Left renal cortex interstitium (tissue), 4 donors: ENCODE measurements at regions not wholly inside any gene's neighbourhood (a gene's known extent, or its start where the extent isn't known, plus 50 kb on each side); places are given as distances from the start of the nearest gene placed in this dataset.

ENCODE experiments used
- DNase-seq, 4 donors: peaks; one replicate each; pipeline ENCODE4 v3.0.0-alpha.2; 2013; ENCODE audit warnings: low read depth in 4 of 4, low spot score in 2 of 4, missing footprints in 1 of 4

DNA sequence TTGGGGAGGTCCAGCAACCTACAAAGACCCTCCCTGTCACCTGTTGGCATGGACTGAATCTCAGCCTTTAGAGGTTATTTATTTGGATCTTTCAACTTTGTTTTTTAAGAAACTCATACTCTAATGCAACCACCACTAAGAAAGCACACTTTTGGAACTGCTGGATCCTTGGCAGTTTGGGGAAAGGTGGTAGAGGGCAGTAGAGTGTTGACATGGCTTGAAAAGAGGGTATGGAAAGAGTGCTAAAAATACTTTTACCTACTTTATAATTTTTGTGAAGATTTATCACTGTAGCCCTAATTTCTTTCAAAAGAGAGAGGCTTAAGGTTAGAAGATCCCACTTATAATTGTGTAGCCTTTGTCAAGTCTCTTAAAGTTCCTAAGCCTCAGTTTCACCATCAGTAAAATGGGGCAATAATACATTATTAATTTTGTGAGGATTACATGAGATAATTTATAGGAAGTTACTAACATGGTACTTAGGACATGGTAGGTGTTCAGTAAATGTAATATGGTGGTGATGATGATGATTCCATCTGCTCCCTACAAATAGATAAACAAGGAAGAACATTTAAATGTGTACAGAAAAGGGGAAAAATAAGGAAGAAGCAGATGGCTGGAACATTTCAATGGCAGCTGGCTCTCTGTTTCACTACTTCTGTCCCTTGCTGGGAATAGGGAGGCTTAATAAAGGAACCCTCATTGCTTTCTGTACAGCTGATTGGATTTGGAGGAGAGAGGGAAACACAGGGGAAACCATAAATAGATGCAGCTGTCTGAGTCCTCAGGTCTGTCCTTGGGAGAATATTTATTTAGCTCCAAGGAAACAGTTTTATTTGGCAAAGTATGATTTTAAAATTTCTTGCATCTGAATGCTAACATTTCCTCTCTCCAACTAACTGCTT lies 208.4 kb upstream of the ADAMTS9 start:
- no peak for DNase-seq

DNA sequence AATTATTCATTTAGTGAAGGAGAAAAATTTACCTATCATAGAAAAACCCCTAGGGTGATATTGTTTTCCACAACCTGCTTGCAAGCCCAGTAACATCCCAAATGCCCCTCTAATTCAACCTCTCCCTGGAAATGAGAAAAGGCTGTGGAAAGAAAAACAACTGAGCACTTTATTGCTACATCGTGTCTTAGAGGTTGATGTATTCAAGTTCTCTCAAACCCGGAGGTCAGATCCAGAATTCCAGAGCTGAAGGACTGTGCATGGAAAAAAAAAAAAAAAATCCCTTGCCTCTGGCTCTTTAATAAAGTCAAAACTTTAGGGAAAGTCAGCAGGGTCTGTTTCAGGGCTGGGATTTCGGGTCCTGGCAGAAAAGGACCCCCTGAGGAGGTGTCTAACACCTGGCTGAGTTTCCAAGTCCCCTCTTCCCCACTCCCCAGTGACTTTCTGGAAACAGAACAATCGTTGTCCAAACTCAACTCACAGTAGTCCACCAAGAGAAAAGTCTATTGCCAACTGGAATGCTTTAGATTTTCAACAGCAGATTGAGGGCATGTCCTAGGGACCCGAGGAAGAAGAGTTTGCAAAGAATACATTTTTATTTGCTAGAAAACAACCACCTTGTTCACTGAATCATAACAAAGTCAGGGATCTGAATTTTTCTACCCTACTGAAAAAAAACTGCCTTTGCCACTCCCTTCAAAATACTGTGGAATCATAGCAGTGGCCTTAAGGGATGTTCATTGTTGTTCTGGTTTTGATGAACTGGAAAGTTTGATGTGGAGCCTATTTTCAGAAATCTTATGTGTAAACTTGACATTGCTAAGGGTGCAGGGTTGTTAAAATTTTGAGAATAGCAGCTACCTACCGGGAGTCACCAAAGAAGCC lies 207.5 kb upstream of the ADAMTS9 start:
- no peak for DNase-seq

DNA sequence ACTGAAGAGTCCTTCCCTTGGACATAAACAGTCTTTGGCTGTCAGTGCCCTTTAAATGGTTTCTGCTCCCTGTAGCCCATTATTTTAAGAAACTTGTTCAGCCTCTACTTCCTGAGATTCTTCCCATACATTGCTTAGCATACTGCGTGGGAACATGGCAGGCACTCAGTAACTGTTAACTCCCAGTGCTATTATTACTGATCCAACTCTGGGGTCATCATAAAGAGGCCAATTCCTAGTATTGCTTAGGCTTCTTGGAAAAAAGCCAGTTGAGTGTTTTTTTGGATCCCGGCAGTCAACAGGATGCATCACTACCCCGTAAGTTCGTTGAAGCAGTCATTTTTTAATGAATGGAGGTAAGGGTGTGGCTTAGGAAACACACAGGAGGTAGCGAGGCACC lies 206.2 kb upstream of the ADAMTS9 start:
- DNase-seq, result no peak

DNA sequence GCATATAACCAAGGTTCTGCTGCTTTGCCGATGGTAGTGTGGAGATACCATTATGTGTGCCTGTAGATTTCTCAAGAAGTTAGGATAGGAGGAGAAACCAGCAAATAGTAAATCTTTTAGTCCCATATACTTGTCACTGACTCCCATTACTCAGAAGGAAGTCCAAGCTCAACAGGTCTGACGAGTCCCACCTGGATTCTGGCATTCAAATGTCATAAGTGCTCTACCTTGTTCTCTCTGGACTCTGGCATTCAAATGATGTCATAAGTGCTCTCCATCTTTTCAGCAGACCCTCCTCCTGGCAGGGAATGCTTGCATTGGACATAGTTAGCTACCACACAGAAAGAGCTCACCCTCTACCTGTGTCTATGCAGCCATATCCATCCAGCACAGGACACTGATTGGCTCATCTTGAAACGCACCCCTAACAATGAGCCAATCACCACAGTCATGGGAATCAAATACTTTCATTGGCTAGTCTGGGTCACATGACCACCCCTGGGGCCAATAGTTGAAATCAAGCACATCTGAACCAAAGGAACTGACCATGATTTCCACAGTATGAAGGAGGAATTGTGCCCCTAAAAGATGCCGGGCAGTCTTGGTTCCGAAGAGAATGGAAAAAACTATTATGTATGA lies 205.0 kb upstream of the ADAMTS9 start:
- DNase-seq, result no peak

DNA sequence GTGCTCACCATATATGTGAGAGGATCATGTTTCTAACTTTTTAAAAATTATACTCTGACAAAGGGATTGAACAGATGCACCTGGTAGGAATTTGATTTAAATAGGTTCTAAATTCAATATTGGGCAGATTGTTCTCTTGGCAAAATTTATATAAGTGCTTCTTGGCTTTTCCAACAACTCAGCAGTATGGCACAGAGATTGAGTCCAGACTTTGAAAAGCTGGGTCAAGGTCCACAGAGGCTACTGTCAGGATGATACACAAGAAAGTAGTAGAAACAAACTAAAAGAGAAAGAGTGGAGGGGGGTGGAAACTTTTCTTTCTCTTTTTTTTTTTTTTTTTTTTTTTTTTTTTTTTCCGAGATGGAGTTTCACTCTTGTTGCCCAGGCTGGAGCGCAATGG lies 203.2 kb upstream of the ADAMTS9 start:
- DNase-seq, result no peak

DNA sequence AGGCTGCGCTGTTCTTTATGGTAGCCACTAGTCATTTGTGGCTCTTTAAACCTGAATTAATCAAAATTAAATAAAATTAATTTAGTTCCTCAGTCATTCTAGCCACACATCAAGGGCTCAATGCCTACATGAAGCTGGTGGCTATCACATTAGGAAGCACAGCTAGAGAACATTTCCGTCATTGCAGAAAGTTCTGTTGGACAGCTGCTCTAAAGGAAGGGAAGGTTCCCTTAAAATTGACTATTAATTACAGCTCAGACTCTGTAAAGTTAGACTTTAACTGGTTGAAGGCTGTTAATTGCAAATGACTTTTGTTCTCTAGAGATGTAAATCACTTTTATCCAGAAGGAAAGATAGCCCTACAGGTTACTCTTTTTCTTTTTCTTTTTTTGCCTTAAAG lies 202.7 kb upstream of the ADAMTS9 start:
- no peak for DNase-seq

DNA sequence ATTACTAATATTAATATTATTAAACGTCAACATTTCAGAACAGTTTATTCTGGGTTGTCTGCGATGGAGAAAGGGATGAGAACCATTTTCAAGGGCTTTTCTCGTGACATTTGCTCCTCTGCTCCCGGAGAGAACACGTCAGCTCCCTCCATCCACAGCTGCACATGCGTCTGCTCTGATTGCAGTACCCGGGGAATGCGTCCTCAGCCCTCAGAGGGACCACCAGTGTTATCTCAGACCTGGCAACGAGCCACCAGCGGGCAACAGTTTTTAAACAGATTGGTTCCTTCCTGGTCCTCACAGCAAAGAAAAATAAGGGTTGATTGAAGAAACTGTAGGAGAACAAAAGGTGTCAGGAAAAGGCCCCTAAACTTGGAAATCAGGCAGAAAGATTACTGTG lies 202.2 kb upstream of the ADAMTS9 start:
- no peak for DNase-seq

DNA sequence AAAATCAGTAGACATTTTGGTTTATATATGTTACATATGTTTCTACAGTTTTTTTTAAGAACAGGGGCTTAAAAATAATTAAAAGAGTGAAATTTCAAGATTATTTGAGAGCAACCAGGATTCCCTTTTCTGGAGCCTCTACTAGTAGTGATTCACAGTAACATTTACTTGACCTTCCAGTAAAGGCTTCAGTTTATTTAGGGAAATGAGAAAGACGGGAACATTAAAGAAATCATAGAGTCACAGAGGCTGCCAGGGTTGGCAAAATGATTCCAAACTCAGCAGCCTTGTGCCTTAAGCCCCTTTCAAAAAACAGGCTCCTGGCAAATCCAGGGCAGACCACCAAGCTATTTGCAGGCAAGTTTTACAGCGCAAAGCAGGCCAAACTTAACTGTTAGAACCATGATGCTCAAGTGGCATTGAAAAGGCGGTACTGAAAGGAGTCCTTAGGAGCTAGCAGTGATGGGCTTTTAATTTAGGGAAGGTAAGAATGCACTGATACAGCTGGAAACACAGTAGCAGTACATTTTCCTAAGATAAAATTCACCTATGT lies 201.1 kb upstream of the ADAMTS9 start:
- no peak for DNase-seq

DNA sequence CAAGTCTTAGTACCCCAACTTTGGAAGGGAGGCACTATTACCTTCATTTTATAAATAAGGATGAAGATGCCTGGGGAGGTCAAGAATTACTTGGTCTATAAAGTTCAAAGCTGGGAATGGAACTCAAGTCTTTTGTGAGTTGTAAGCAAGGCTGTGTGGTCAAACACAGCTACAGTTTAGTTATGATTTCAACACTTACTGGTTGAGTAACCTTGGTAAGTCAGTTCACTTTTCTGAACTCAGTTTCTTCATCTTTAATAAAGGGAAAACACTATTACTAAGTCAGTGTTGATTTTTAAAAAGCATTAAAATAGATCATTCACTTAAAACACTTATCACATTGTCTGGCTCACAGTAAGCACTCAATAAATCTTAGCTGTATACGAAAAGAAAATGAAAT lies 200.4 kb upstream of the ADAMTS9 start:
- no peak for DNase-seq

DNA sequence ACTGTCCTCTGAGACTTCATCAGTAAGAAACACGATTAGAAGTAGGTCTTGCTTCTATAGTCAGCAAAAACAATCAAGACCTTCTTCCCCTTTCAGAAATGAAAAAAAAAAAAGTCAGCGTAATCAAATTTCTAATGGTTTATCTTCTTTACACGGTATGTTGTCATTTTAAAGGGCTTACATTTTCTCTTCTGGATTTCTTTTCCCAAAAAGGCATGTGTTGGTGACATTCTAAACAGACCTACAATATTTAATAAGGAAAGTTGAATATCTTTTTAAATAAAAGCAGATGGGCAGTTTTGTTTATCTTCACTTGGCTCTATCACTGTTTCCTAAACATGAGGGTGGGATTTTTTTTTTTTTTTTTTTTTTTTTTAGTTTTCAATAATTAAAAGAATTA lies 197.3 kb upstream of the ADAMTS9 start:
- DNase-seq, result no peak

DNA sequence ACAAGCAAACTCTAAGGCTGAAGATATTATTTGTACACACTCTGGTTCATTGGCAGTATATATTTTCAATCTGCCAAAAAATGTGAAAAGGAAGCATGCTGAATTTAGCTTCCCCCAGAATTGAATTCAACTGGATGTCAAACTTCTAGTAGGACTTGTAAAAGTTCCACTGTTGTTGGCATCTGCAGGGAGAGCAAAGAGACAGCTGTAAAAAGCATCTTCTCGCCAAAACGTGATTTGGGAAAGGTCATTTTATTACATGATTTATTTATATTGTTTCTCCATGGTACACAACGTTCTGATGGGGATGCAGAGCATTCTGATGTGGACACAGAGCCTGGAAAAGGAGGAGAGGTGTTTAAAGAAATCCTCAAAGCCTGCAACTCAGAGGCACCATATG lies 196.7 kb upstream of the ADAMTS9 start:
- DNase-seq, result no peak

DNA sequence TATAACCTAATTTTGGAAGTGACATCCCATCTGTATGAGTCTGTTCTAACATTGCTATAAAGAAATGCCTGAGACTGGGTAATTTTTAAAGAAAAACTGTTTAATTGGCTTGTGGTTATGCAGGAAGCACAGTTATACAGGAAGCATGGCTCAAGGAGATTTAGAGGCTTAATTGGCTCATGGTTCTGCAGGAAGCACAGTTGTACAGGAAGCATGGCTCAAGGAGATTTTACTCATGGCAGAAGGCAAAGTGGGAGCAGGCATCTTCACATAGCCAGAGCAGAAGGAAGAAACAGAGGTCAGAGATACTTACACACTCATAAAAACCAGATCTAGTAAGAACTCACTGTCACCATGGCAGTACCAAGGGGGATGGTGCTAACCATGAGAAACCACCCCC lies 193.1 kb upstream of the ADAMTS9 start:
- DNase-seq, result no peak

DNA sequence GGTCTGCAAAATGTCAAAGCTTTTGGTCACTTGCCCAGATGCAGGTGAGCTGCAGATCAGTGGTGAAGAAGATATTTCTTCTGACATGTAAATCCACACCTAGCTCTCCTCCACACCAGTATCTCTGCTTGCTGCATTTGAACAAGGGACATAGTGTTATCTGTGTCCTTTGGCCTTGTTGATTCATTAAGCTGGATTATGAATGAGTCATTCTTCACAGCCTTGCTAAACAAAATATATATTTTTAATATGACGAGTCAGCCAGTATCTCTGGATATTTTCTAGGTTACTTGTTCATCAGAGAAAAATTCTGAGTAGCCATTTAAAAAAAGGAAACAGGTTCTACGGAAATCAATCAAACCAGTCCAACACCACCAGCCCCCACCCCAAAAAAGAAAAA lies 190.6 kb upstream of the ADAMTS9 start:
- no peak for DNase-seq

DNA sequence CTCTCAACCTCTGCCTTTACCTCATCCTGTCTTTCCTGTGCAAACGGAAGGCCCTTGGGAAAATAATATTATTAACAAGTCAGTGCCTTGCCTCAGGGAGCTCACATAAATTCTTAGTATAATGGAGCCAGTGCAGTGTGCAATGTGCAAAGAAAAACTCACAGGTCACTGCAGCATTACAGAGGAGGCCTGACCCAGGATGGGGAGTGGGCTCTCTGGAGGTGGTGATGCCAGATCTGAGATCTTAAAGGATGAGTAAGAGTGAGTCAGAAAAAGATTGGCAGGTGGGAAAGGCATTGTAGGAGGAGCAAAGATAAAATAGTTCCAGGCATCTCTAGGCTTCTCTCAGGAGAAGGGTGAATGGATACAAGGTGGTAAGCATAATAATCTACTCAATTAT lies 185.6 kb upstream of the ADAMTS9 start:
- DNase-seq, result no peak

DNA sequence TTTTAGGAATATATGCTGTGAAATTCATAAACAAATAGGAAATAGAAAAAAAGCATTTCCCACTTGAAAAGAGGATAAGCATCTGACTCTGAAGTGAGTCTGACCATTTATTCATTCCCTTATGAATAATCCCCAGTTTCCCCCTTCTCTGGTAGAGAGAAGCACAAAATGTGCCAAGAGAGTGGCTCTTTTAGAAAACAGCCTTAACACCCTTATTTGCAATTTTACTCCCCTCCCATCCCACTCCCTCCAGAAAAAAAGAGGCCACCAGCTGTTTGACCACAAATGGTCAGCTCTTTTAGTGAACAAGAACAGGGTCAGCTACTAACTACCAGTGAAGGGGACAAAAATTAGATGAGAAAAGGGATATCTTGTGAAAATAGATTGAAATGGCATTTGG lies 184.5 kb upstream of the ADAMTS9 start:
- no peak for DNase-seq

DNA sequence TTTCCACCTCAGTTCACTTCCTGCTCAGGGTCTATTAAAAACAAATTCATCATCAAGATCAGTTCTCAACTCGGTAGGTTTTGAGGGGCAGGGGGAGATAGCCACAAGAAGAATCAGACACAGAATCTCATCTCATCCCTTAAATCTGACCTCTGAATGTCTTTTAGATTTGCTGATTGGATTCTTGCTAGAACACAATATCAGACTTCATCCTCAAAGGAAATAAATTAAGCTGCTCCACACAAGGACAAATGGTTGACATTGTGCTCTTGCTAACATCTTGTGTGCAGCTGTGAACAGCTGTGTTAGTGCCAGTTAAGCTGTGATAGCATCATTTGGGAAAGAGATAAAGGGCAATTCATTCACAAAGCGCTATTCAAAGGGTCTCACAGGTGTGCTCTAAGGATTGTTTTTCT lies 184.0 kb upstream of the ADAMTS9 start:
- DNase-seq, result no peak

DNA sequence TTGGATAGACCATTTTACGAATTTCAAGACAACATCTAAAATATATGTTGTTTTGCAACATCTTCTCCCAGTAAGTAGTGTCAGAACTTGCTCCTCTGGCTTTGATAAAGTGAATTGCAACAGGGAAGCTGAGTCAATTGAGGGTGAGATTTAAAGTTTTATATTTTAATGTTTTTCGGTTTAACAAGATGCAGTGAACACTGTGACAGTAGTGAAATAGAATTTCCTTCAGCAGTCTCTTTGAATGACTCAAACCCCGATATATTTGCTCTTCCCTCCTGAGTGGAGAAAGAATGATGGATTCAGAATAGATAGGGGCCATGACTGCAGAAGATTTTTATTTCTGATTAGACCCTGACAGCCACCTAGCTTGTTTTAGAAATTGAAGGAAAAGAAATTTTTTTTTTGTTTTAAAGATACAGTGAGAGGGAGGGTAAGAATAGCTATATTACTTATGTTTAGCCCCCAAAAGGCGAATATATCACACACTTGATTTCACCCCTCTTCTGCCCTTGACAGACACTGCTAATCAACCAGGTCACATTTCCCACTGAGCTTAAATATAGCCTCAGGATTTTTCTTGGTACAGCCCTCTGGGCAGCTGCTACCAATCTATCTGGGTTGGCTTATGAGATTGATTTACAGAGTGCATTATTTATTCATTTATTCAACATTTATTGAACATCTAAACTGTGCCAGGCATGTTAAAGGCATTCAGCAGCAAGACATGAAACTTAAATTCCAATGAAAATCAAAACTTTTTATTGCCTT lies 183.3 kb upstream of the ADAMTS9 start:
- DNase-seq, result no peak

DNA sequence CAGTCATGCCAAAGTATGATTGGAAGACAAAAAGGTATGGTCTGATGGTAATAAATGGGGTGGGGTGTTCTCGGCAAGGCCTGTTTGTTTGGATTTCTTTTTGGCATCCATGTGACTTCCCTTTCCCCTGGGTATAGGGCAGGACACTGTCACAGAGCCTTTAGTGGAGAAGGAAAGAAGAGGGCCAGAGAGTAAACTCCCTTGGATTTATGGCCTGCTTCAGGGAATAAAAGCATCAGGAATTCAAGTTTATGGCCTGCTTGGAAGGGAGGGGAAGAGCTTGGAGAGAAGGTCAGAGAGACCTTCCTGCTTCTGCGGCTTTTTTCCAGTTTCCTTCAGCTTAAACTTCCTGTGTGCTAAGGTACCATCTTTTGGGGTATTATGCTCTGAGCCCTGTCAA lies 179.4 kb upstream of the ADAMTS9 start:
- no peak for DNase-seq

DNA sequence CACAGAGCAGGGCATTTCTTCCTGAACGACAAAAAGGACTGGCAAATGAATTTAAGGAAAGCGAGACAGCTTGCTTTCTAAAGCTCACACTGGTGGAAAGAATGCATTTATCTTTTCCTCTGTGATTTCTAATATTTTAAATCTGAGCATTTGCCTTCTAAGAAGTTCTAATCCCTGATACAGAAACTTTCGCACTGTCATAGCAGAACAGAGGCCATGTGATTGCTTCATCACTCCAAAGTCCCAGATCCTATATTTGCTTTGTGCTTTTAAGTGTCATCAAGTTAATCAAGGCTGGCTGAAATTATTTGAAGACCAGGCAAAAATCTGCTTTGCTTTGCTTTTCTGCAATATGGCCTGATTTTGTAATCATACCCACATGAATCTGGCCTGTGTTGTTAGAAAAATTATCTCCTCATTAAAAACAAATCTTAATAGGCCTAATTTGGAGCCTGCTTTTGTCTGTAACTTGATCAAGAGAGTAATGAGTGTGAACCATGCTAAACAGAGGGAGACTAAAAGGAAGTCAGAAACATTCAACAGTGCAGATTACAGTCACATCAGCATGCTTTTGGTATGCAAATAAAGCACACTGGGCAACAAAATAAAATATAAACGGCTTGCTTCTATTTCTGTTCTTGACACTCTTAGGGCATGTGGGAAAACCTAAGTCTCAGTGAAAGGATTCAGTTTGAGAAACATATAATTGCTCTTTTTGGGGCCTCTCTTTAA lies 178.2 kb upstream of the ADAMTS9 start:
- DNase-seq, result no peak
